ENCODE measurements at regions not wholly inside any gene's neighbourhood (a gene's known extent, or its start where the extent isn't known, plus 50 kb on each side); places are given as distances from the start of the nearest gene placed in this dataset.
A peak's percentile ranks its signal among the peaks of the same experiment; 100 is the strongest.

DNA sequence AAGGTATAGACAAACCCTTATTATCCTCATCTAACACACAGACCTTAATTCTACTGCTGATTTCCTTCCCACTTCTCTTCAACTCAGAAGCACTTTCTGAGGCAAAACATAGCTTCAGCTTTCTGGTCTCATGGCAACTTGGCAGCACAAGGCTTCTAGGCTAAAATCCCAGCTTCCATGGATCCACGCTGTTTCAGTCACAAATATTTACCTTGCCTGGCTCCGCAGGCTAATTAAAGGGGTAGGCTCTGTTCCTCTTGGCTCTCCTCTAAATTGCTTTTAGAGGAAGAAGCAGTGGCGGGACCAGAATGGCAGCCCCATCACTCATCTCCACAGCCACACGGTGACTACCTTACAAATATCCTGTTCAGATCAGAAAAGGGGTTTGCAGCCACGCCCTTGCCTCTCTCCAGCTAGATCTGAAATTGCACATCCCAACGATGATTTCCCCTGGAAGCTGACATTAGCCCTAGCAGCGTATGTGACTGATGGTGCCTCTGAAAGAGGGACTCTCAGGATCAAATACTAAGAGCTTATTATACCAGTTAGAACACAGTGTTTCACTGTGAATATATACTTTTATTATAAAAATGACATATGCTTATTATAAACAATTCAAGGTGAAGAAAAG lies 221.5 kb upstream of the NUDT4 start:
- peak; percentile 77 for DNase-seq (ENCODE audit: low spot score)
- TF ChIP-seq POLR2AphosphoS5 (IDR thresholded peaks at IDR 0.05) = peak; percentile 87
- no peak for TF ChIP-seq POLR2A (IDR thresholded peaks at IDR 0.05)
- TF ChIP-seq, protein P1, sequence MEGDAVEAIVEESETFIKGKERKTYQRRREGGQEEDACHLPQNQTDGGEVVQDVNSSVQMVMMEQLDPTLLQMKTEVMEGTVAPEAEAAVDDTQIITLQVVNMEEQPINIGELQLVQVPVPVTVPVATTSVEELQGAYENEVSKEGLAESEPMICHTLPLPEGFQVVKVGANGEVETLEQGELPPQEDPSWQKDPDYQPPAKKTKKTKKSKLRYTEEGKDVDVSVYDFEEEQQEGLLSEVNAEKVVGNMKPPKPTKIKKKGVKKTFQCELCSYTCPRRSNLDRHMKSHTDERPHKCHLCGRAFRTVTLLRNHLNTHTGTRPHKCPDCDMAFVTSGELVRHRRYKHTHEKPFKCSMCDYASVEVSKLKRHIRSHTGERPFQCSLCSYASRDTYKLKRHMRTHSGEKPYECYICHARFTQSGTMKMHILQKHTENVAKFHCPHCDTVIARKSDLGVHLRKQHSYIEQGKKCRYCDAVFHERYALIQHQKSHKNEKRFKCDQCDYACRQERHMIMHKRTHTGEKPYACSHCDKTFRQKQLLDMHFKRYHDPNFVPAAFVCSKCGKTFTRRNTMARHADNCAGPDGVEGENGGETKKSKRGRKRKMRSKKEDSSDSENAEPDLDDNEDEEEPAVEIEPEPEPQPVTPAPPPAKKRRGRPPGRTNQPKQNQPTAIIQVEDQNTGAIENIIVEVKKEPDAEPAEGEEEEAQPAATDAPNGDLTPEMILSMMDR (IDR thresholded peaks at IDR 0.05) = no peak
- Histone ChIP-seq H3K4me3 (no peak overlapping the region), H3K27me3 (replicated peaks; ENCODE audit: insufficient read depth) (no peaks in the 10 kb centered on the region), H3K27ac (peak overlapping the region; percentile 41 to 73), H3K36me3 (no peaks in the 10 kb centered on the region), H3K4me1 (replicated peaks) (peaks cover 7% of the 10 kb centered on the region), H3K9me3 (no peaks in the 10 kb centered on the region)
- WGBS = 16% methylated on average over 7 of the region's 7 CpGs
- intact Hi-C loops (cut with DNase I) = no loop called here

DNA sequence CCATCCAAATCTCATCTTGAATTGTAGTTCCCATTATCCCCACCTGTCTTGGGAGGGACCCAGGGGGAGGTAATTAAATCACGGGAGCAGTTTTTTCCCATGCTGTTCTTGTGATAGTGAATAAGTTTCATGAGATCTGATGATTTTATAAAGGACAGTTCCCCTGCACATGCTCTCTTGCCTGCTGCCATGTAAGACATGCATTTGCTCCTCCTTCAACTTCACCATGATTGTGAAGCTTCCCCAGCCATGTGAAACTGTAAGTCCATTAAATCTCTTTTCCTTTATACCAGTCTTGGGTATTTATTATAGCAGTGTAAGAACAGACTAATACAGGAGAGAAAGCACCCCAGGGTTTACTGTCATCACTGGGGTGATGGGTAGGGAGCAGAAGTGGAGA lies 220.4 kb upstream of the NUDT4 start:
- Histone ChIP-seq H3K4me1 (replicated peaks) (peaks cover 7% of the 10 kb centered on the region), H3K27ac (peak overlapping the region in 1 of 2 donors; percentile 73), H3K4me3 (no peak overlapping the region), H3K9me3 (no peaks in the 10 kb centered on the region), H3K36me3 (no peaks in the 10 kb centered on the region), H3K27me3 (replicated peaks; ENCODE audit: insufficient read depth) (no peaks in the 10 kb centered on the region)
- TF ChIP-seq POLR2A (IDR thresholded peaks at IDR 0.05) (no peak), POLR2AphosphoS5 (IDR thresholded peaks at IDR 0.05) (no peak)
- TF ChIP-seq, protein P1 (IDR thresholded peaks at IDR 0.05) = no peak
- DNase-seq (ENCODE audit: low spot score) = no peak
- WGBS = 94% methylated on average over 1 of the region's 1 CpG
- intact Hi-C loops (cut with DNase I) = no loop called here

DNA sequence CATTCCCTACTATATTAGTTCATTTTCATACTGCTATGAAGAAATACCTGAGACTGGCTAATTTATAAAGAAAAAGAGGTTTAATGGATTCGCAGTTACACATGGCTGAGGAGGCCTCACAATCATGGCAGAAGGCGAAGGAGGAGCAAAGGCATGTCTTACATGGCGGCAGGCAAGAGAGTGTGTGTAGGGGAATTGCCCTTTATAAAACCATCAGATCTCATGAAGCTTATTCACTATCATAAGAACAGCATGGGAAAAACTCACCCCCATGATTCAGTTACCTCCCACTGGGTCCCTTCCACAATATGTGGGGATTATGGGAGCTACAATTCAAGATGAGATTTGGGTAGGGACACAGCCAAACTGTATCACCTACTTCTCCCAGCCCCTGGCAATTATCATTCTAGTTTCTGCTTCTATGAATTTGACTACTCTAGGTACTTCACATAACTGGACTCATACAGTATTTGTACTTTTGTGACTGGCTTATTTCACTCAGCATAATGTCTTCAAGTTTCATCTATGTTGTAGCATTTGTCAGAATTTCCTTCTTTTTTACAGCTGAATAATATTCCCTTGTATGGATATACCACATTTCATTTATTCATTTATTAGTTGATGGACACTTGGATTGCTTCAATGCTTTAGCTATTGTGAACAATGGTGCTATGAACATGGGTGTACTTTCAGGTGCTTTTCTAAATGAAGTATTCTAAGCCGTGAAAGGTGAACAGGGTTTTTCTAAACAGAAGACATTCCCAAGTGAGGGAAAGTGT lies 219.5 kb upstream of the NUDT4 start:
- no peaks in the 10 kb centered on the region for H3K9me3 ChIP-seq
- no peaks in the 10 kb centered on the region for H3K27me3 ChIP-seq (replicated peaks; ENCODE audit: insufficient read depth)
- no peak for DNase-seq (ENCODE audit: low spot score)
- no peak overlapping the region for H3K4me3 ChIP-seq
- H3K4me1 ChIP-seq (replicated peaks) = peaks cover 7% of the 10 kb centered on the region
- intact Hi-C loops (cut with DNase I) = no loop called here
- TF ChIP-seq POLR2A (IDR thresholded peaks at IDR 0.05) (no peak), POLR2AphosphoS5 (IDR thresholded peaks at IDR 0.05) (no peak)
- TF ChIP-seq, protein P1 (IDR thresholded peaks at IDR 0.05) = no peak
- WGBS = 97% methylated on average over 4 of the region's 4 CpGs
- no peaks in the 10 kb centered on the region for H3K36me3 ChIP-seq
- H3K27ac ChIP-seq = no peak overlapping the region

DNA sequence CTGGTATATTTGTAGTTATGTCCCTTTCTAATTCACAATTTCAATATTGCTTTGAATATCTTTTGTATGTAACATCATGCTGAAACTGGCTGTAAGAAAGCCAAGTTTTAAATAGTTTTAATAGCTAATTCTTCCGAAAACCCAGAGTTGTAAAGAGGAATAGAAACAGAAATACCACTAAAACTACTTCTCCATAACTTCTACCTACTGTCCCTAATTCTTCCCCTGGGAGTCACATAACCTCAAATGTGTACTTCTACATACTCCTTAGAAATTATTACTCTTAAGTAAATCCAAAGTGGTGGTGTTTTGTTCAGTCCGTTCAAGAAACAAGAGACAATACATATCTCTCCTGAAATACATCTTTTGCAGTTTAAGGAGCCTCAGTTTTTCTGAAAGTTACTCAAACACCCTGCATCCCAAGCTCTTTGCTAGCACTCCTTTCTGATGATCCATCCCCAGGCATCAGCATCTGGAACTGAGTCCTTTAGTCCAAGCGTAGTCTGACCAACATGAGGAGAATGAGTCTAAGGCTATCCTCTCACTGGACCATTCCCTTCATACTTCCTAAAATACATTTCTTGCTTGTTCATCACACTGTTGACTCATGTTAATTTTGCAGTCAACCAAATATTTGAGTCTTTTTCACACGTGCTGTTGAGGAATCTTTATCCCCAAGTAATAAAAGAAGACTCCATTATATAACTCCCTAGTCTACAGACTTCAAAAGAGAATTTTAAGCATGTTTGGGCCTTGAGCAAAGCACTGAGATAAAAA lies 214.3 kb upstream of the NUDT4 start:
- H3K27ac ChIP-seq = peak overlapping the region in 1 of 2 donors; percentile 48
- no peaks in the 10 kb centered on the region for H3K36me3 ChIP-seq
- WGBS = 59% methylated on average over 4 of the region's 4 CpGs
- DNase-seq (ENCODE audit: low spot score) = no peak
- peaks cover 5% of the 10 kb centered on the region for H3K4me1 ChIP-seq (replicated peaks)
- no peak overlapping the region for H3K4me3 ChIP-seq
- H3K9me3 ChIP-seq = no peaks in the 10 kb centered on the region
- TF ChIP-seq, protein P1 (IDR thresholded peaks at IDR 0.05) = no peak
- TF ChIP-seq POLR2AphosphoS5 (IDR thresholded peaks at IDR 0.05) (no peak), POLR2A (IDR thresholded peaks at IDR 0.05) (no peak)
- no peaks in the 10 kb centered on the region for H3K27me3 ChIP-seq (replicated peaks; ENCODE audit: insufficient read depth)
- intact Hi-C loops (cut with DNase I) = no loop called here
